ENCODE measurements at regions not wholly inside any gene's neighbourhood (a gene's known extent, or its start where the extent isn't known, plus 50 kb on each side); places are given as distances from the start of the nearest gene placed in this dataset.

- H3K4me3 Mint-ChIP-seq = no peak overlapping the region
- Histone ChIP-seq H3F3A (replicated peaks; ENCODE audit: low read depth) (peaks cover 4% of the 10 kb centered on the region; the same call in 1 of the 2 replicates), H3K79me2 (replicated peaks; ENCODE audit: insufficient read depth) (no peaks in the 10 kb centered on the region), H3K27ac (ENCODE audit: low read depth) (no peak overlapping the region), H2AFZ (no peak overlapping the region), H3K36me3 (ENCODE audit: insufficient read depth) (no peaks in the 10 kb centered on the region), H3K27me3 (ENCODE audit: insufficient read depth) (no peaks in the 10 kb centered on the region), H3K9me2 (ENCODE audit: insufficient read depth) (peaks cover 10% of the 10 kb centered on the region), H3K4me3 (no peak overlapping the region), H3K4me1 (ENCODE audit: insufficient read depth) (peaks cover 9% of the 10 kb centered on the region; the same call in 1 of the 2 replicates), H4K20me1 (replicated peaks; ENCODE audit: insufficient read depth) (no peaks in the 10 kb centered on the region), H3K4me2 (no peak overlapping the region)
- H3K9me3 Mint-ChIP-seq = peaks cover 16% of the 10 kb centered on the region; the same call in 2 of the 3 replicates
- H3K27ac Mint-ChIP-seq = no peak overlapping the region
- ATAC-seq = no peak
- peaks cover 23% of the 10 kb centered on the region for H3K36me3 Mint-ChIP-seq (ENCODE audit: low read depth)
- H3K27me3 Mint-ChIP-seq (ENCODE audit: insufficient read depth, low read depth, poor library complexity) = peaks cover 2% of the 10 kb centered on the region
- DNase-seq (ENCODE audit: low spot score) = no peak
- peaks cover 17% of the 10 kb centered on the region for H3K4me1 Mint-ChIP-seq
- TF ChIP-seq CTCF (conservative IDR thresholded peaks at IDR 0.05; ENCODE audit: low read depth in 2 of 2) = no peak
- TF ChIP-seq EZH2 (IDR thresholded peaks at IDR 0.05; ENCODE audit: low read depth, unreplicated experiment) = no peak
- no peak for TF ChIP-seq ZNF331 (CRISPR knock-in tag; IDR thresholded peaks at IDR 0.05; ENCODE audit: low read depth)
- no peak for TF ChIP-seq POLR2AphosphoS5 (IDR thresholded peaks at IDR 0.05; ENCODE audit: low read depth)
- no peak for TF ChIP-seq STAT1 (IDR thresholded peaks at IDR 0.05; ENCODE audit: unreplicated experiment)
- no peak for TF ChIP-seq EZH2phosphoT487 (IDR thresholded peaks at IDR 0.05; ENCODE audit: unreplicated experiment)
- TF ChIP-seq NANOG (IDR thresholded peaks at IDR 0.05; ENCODE audit: borderline replicate concordance) = no peak
- TF ChIP-seq CREB1 (CRISPR knock-in tag; IDR thresholded peaks at IDR 0.05; ENCODE audit: low read depth) = no peak
- TF ChIP-seq ZNF114 (CRISPR knock-in tag; IDR thresholded peaks at IDR 0.05) = no peak
- TF ChIP-seq ZNF462 (CRISPR knock-in tag; IDR thresholded peaks at IDR 0.05) = no peak
- no peak for TF ChIP-seq ETS1 (IDR thresholded peaks at IDR 0.05)
- no peak for TF ChIP-seq REST (IDR thresholded peaks at IDR 0.05; ENCODE audit: unreplicated experiment)
- TF ChIP-seq JUNB (IDR thresholded peaks at IDR 0.05; ENCODE audit: unreplicated experiment) = no peak
Measured at GRCh38 chr3:30544812-30545211, 61.6 kb upstream of the TGFBR2 start.

Measured in GM23338 (cell line).